ENCODE measurements at regions not wholly inside any gene's neighbourhood (a gene's known extent, or its start where the extent isn't known, plus 50 kb on each side); places are given as distances from the start of the nearest gene placed in this dataset.

DNA sequence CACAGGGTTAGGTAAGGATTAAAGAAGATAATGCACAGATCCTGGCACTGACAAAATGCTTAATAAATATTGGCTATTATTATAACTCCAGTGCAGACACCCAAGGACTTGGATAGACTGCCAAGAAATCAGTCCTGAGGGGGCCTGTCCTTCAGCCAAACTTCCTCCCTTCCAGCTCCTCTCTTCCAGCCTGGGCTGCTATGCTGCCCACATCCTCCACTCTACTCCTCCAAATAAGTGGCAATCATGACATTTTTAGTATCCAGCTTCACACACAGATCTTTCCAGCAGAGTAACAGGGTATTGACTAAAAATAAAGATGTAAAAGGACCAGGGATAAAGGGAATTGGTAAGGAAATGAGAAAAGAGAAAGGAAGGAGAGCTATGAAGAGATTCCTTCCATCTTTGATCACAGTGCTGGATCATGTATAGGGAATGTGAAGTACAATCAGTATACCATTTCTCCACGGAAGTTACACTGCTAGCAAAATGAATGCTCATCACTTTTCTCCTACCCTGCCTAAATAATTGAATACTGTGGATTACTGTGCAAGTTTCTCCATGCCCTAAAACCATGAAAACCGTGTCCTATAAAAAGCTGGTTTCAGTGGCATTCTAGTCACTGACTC lies 136.0 kb upstream of the OSMR start:
- Histone ChIP-seq H3K27me3 (ENCODE audit: insufficient read depth, low read length, poor library complexity, severe bottlenecking) (no peaks in the 10 kb centered on the region), H4K20me1 (ENCODE audit: insufficient read depth, low read length, poor library complexity, severe bottlenecking) (no peaks in the 10 kb centered on the region), H3K4me1 (ENCODE audit: insufficient read depth, low read length, poor library complexity, severe bottlenecking) (no peaks in the 10 kb centered on the region), H3K9me2 (replicated peaks; ENCODE audit: low read depth, low read length) (no peaks in the 10 kb centered on the region), H3K36me3 (ENCODE audit: insufficient read depth, low read length) (no peaks in the 10 kb centered on the region), H3K79me2 (ENCODE audit: insufficient read depth, low read length) (no peaks in the 10 kb centered on the region), H3K9me3 (ENCODE audit: insufficient read depth, low read depth, low read length) (no peaks in the 10 kb centered on the region), H3K4me3 (ENCODE audit: low read length, poor library complexity, severe bottlenecking) (no peak overlapping the region), H3K4me2 (ENCODE audit: low read depth, low read length, poor library complexity, severe bottlenecking) (no peak overlapping the region), H3K9ac (ENCODE audit: low read depth, low read length, poor library complexity, severe bottlenecking) (no peak overlapping the region), H2AFZ (ENCODE audit: low read length) (no peak overlapping the region), H3F3A (ENCODE audit: low read depth) (no peaks in the 10 kb centered on the region)
- TF ChIP-seq, protein P1, sequence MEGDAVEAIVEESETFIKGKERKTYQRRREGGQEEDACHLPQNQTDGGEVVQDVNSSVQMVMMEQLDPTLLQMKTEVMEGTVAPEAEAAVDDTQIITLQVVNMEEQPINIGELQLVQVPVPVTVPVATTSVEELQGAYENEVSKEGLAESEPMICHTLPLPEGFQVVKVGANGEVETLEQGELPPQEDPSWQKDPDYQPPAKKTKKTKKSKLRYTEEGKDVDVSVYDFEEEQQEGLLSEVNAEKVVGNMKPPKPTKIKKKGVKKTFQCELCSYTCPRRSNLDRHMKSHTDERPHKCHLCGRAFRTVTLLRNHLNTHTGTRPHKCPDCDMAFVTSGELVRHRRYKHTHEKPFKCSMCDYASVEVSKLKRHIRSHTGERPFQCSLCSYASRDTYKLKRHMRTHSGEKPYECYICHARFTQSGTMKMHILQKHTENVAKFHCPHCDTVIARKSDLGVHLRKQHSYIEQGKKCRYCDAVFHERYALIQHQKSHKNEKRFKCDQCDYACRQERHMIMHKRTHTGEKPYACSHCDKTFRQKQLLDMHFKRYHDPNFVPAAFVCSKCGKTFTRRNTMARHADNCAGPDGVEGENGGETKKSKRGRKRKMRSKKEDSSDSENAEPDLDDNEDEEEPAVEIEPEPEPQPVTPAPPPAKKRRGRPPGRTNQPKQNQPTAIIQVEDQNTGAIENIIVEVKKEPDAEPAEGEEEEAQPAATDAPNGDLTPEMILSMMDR (conservative IDR thresholded peaks at IDR 0.05; ENCODE audit: low read length): no peak

- H3K9me3 ChIP-seq (ENCODE audit: insufficient read depth, low read depth, low read length): no peaks in the 10 kb centered on the region
- H3F3A ChIP-seq (ENCODE audit: low read depth): no peaks in the 10 kb centered on the region
- H3K79me2 ChIP-seq (ENCODE audit: insufficient read depth, low read length): no peaks in the 10 kb centered on the region
- H3K4me3 ChIP-seq (ENCODE audit: low read length, poor library complexity, severe bottlenecking): no peak overlapping the region
- H3K4me2 ChIP-seq (ENCODE audit: low read depth, low read length, poor library complexity, severe bottlenecking): no peak overlapping the region
- H3K4me1 ChIP-seq (ENCODE audit: insufficient read depth, low read length, poor library complexity, severe bottlenecking): no peaks in the 10 kb centered on the region
- H3K9me2 ChIP-seq (replicated peaks; ENCODE audit: low read depth, low read length): no peaks in the 10 kb centered on the region
- no peaks in the 10 kb centered on the region for H4K20me1 ChIP-seq (ENCODE audit: insufficient read depth, low read length, poor library complexity, severe bottlenecking)
- no peaks in the 10 kb centered on the region for H3K36me3 ChIP-seq (ENCODE audit: insufficient read depth, low read length)
- no peak overlapping the region for H3K9ac ChIP-seq (ENCODE audit: low read depth, low read length, poor library complexity, severe bottlenecking)
- TF ChIP-seq EZH2phosphoT487 (IDR thresholded peaks at IDR 0.05; ENCODE audit: borderline replicate concordance): no peak
- TF ChIP-seq, protein P1 (conservative IDR thresholded peaks at IDR 0.05; ENCODE audit: low read length): no peak
- no peaks in the 10 kb centered on the region for H3K27me3 ChIP-seq (ENCODE audit: insufficient read depth, low read length, poor library complexity, severe bottlenecking)
- H2AFZ ChIP-seq (ENCODE audit: low read length): no peak overlapping the region
Observed at GRCh38 chr5:38710627-38711026, 135.2 kb upstream of the OSMR start.

GRCh38 chr5:38712391-38712790 lies 133.4 kb upstream of the OSMR start:
- Histone ChIP-seq H3K4me3 (ENCODE audit: low read length, poor library complexity, severe bottlenecking) (no peak overlapping the region), H3K4me1 (ENCODE audit: insufficient read depth, low read length, poor library complexity, severe bottlenecking) (no peaks in the 10 kb centered on the region), H3K9me2 (replicated peaks; ENCODE audit: low read depth, low read length) (no peaks in the 10 kb centered on the region), H2AFZ (ENCODE audit: low read length) (no peak overlapping the region), H3K9me3 (ENCODE audit: insufficient read depth, low read depth, low read length) (no peaks in the 10 kb centered on the region), H3K36me3 (ENCODE audit: insufficient read depth, low read length) (no peaks in the 10 kb centered on the region), H3K27me3 (ENCODE audit: insufficient read depth, low read length, poor library complexity, severe bottlenecking) (no peaks in the 10 kb centered on the region), H3F3A (ENCODE audit: low read depth) (no peaks in the 10 kb centered on the region), H3K4me2 (ENCODE audit: low read depth, low read length, poor library complexity, severe bottlenecking) (no peak overlapping the region), H4K20me1 (ENCODE audit: insufficient read depth, low read length, poor library complexity, severe bottlenecking) (no peaks in the 10 kb centered on the region), H3K79me2 (ENCODE audit: insufficient read depth, low read length) (no peaks in the 10 kb centered on the region), H3K9ac (ENCODE audit: low read depth, low read length, poor library complexity, severe bottlenecking) (no peak overlapping the region)
- TF ChIP-seq EZH2phosphoT487 (IDR thresholded peaks at IDR 0.05; ENCODE audit: borderline replicate concordance): no peak
- TF ChIP-seq, protein P1 (conservative IDR thresholded peaks at IDR 0.05; ENCODE audit: low read length): no peak
